ENCODE measurements at regions not wholly inside any gene's neighbourhood (a gene's known extent, or its start where the extent isn't known, plus 50 kb on each side); places are given as distances from the start of the nearest gene placed in this dataset.

DNA sequence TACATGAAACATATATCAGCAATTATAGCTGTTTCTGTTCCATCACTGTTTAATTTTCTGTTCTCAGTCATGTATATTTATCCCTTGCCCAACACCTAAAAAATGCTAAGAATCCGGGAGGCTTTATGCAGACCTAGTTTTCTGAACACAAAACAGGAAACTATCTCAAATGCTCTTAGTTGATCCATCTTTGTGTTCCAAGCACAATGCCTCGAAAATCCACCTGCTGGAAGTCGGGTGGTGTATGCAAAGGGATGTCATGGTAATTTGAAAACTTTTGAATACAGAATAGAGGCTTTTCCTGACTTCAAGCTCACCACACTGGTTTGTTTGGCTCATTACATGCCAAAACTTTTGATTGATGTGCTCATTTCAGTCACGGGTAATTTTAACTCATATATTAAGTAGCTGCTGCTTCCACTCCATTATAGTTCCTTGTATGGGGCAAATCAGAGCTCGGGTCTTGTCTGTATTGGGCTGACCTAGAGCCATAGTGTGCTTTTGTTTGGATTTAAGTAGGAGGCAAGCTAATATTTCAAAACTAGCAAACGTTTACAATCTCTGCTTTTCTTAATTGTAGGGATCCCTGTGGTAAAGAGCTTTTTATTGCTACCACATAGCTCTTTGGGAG lies 646.5 kb upstream of the EPHA7 start:
- Histone ChIP-seq H3K27ac (ENCODE audit: low read depth in 2 of 2, low read length in 1 of 2) (no peak overlapping the region), H3K4me3 (ENCODE audit: low read depth in 1 of 2, low read length in 2 of 2) (no peak overlapping the region), H3K9me3 (ENCODE audit: control insufficient read depth in 2 of 2, insufficient read depth in 1 of 2, low read depth in 1 of 2, low read length in 1 of 2) (no peaks in the 10 kb centered on the region), H3K4me1 (ENCODE audit: control insufficient read depth in 2 of 2, insufficient read depth in 2 of 2, low read length in 1 of 2) (no peaks in the 10 kb centered on the region), H3K36me3 (ENCODE audit: control insufficient read depth in 2 of 2, insufficient read depth in 2 of 2, low read length in 1 of 2) (no peaks in the 10 kb centered on the region), H3K27me3 (ENCODE audit: control insufficient read depth in 1 of 2, insufficient read depth in 2 of 2, low read length in 2 of 2) (no peaks in the 10 kb centered on the region)
- WGBS, 2 donors = 29 to 30% methylated on average over 6 of the region's 6 CpGs

DNA sequence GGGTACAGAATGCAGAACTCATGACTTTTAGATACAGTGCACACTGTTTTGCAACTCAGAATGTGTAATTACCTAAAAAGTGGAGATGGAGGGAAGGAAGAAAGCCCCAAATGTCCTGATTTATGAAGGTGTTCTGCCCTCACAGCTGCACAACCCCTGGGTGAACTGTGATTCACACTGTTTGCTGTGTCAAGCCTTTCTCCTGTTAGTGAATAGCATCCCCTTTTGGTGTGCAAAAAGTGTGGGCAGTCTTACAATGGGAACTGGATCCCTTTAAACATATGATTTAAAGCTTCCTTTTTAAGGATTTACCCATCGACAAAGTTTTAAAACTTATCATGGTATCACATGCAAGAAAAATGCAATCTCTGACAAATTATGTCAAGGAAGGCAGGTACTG lies 633.4 kb upstream of the EPHA7 start:
- no peak overlapping the region for H3K4me3 ChIP-seq (ENCODE audit: low read depth in 1 of 2, low read length in 2 of 2)
- H3K27ac ChIP-seq (ENCODE audit: low read depth in 2 of 2, low read length in 1 of 2) = no peak overlapping the region
- no peaks in the 10 kb centered on the region for H3K27me3 ChIP-seq (ENCODE audit: control insufficient read depth in 1 of 2, insufficient read depth in 2 of 2, low read length in 2 of 2)
- no peaks in the 10 kb centered on the region for H3K9me3 ChIP-seq (ENCODE audit: control insufficient read depth in 2 of 2, insufficient read depth in 1 of 2, low read depth in 1 of 2, low read length in 1 of 2)
- H3K36me3 ChIP-seq (ENCODE audit: control insufficient read depth in 2 of 2, insufficient read depth in 2 of 2, low read length in 1 of 2) = no peaks in the 10 kb centered on the region
- H3K4me1 ChIP-seq (ENCODE audit: control insufficient read depth in 2 of 2, insufficient read depth in 2 of 2, low read length in 1 of 2) = no peaks in the 10 kb centered on the region
- WGBS, 2 donors = 12 to 25% methylated on average over 1 of the region's 1 CpG

DNA sequence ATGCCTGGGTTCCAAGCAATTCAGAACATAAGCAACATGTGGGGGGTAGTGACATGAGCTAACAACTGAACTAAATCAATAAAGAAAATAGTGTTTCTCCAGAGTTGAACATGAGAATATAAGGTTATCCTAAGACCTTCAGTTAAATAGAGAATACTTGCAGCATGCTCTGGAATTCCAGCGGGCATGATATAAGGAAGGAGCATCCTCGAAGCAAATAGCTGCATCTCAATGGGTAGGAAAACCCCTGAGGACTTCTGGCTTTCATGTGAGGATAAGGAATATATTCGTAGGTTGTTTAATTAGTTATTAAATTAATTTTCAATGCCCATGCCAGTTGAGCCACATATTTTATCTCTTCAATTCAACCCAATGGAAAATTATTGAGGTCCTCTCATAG lies 631.2 kb upstream of the EPHA7 start:
- H3K27ac ChIP-seq (ENCODE audit: low read depth in 2 of 2, low read length in 1 of 2) = no peak overlapping the region
- H3K4me1 ChIP-seq (ENCODE audit: control insufficient read depth in 2 of 2, insufficient read depth in 2 of 2, low read length in 1 of 2) = no peaks in the 10 kb centered on the region
- no peak overlapping the region for H3K4me3 ChIP-seq (ENCODE audit: low read depth in 1 of 2, low read length in 2 of 2)
- H3K36me3 ChIP-seq (ENCODE audit: control insufficient read depth in 2 of 2, insufficient read depth in 2 of 2, low read length in 1 of 2) = no peaks in the 10 kb centered on the region
- 81 to 89% methylated on average over 3 of the region's 3 CpGs for whole genome bisulfite sequencing, 2 donors
- H3K27me3 ChIP-seq (ENCODE audit: control insufficient read depth in 1 of 2, insufficient read depth in 2 of 2, low read length in 2 of 2) = no peaks in the 10 kb centered on the region
- H3K9me3 ChIP-seq (ENCODE audit: control insufficient read depth in 2 of 2, insufficient read depth in 1 of 2, low read depth in 1 of 2, low read length in 1 of 2) = no peaks in the 10 kb centered on the region

DNA sequence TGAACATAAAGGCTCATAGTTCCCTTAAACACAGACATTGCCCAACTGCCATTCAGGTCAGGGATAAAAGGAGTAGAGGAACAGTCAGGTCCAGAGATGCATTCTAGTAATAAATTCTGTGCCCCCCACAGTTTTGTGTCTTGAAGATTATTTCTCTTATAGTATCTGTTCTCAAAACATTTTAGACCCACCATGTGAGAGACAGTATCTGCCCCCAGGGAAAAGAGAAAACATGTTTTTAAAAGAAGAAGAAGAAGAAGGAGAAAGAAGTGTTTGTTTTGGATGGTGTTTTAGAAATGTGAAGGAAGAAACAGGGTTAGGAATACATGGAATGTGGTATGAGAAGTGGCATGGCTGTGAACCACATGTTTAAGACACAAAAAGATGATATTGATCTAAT lies 629.6 kb upstream of the EPHA7 start:
- no peaks in the 10 kb centered on the region for H3K4me1 ChIP-seq (ENCODE audit: control insufficient read depth in 2 of 2, insufficient read depth in 2 of 2, low read length in 1 of 2)
- H3K27ac ChIP-seq (ENCODE audit: low read depth in 2 of 2, low read length in 1 of 2) = no peak overlapping the region
- no peak overlapping the region for H3K4me3 ChIP-seq (ENCODE audit: low read depth in 1 of 2, low read length in 2 of 2)
- H3K27me3 ChIP-seq (ENCODE audit: control insufficient read depth in 1 of 2, insufficient read depth in 2 of 2, low read length in 2 of 2) = no peaks in the 10 kb centered on the region
- H3K36me3 ChIP-seq (ENCODE audit: control insufficient read depth in 2 of 2, insufficient read depth in 2 of 2, low read length in 1 of 2) = no peaks in the 10 kb centered on the region
- H3K9me3 ChIP-seq (ENCODE audit: control insufficient read depth in 2 of 2, insufficient read depth in 1 of 2, low read depth in 1 of 2, low read length in 1 of 2) = no peaks in the 10 kb centered on the region

DNA sequence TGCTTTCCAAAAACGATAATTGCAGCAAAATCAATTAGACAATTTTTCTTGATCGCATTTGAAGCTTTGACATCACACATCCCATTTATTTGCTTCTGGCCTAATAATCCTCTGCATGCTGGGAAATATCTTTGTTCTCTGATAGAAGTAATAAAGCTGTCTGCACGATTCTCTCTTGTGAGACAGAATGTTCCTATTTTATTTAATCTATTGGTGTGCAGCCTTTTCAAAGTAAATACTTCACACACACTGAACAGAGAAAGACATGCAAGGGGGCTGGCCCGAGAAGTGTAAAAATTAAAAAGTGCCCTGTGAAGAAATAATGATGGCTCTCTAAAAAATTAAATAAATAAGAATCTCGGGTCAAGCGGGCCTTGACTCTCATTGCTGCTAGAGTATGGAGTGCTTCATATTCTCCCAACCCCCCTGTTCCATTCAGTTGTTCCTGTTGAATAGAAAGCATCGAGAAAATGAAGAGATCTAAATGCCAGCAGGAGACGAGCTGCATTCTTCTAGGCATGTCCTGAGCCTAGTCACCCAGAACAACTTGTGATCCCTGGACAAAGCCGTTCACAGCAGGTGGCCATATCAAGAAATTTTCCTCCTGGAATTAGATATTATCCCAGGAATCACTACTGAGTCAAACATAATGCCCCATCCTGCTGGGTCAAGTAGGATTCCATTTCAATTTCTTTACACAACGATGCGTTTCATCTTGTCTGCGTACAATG lies 625.9 kb upstream of the EPHA7 start:
- H3K27ac ChIP-seq (ENCODE audit: low read depth in 2 of 2, low read length in 1 of 2) = no peak overlapping the region
- no peaks in the 10 kb centered on the region for H3K9me3 ChIP-seq (ENCODE audit: control insufficient read depth in 2 of 2, insufficient read depth in 1 of 2, low read depth in 1 of 2, low read length in 1 of 2)
- H3K36me3 ChIP-seq (ENCODE audit: control insufficient read depth in 2 of 2, insufficient read depth in 2 of 2, low read length in 1 of 2) = no peaks in the 10 kb centered on the region
- 48 to 54% methylated on average over 12 of the region's 12 CpGs for WGBS, 2 donors
- H3K4me1 ChIP-seq (ENCODE audit: control insufficient read depth in 2 of 2, insufficient read depth in 2 of 2, low read length in 1 of 2) = no peaks in the 10 kb centered on the region
- no peaks in the 10 kb centered on the region for H3K27me3 ChIP-seq (ENCODE audit: control insufficient read depth in 1 of 2, insufficient read depth in 2 of 2, low read length in 2 of 2)
- no peak overlapping the region for H3K4me3 ChIP-seq (ENCODE audit: low read depth in 1 of 2, low read length in 2 of 2)

DNA sequence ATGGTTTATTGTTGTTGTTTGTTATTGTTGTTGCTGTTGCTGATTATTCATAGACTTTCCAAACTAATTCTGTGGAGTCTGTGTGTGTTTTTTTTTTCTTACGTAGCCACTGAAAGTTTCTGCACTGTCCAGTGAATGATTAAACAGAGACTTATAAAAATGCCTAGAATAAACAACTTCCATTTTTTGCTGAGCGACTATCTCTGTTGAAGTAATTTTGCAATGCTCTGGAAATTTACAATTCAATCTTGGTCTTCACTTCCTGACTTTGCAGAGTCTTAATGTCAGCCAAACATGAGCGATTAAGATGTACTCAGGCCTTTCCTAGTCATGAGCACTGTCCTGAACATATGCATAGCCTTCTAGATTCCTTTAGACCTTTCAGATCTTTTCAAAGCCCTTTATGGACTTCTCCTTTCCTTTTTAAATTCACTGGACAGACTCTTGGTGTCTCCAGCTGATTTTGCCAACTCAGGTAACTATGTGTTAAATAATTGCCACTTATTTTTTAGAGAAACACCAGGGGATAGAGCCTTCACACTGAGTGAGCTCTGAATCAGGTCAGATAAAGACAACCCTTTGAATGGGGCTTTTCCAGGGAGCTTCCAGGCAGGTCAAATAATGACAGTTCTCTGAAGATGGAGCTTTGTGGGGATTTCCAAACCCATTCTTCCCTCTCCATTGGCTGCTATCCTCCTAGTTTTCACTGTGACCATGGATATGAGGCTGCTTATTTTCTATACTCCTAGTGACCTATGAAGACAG lies 622.8 kb upstream of the EPHA7 start:
- H3K4me1 ChIP-seq (ENCODE audit: control insufficient read depth in 2 of 2, insufficient read depth in 2 of 2, low read length in 1 of 2) = no peaks in the 10 kb centered on the region
- peaks cover 0 to 1% of the 10 kb centered on the region in 2 donors for H3K9me3 ChIP-seq (ENCODE audit: control insufficient read depth in 2 of 2, insufficient read depth in 1 of 2, low read depth in 1 of 2, low read length in 1 of 2)
- H3K36me3 ChIP-seq (ENCODE audit: control insufficient read depth in 2 of 2, insufficient read depth in 2 of 2, low read length in 1 of 2) = no peaks in the 10 kb centered on the region
- H3K27ac ChIP-seq (ENCODE audit: low read depth in 2 of 2, low read length in 1 of 2) = no peak overlapping the region
- H3K27me3 ChIP-seq (ENCODE audit: control insufficient read depth in 1 of 2, insufficient read depth in 2 of 2, low read length in 2 of 2) = no peaks in the 10 kb centered on the region
- no peak overlapping the region for H3K4me3 ChIP-seq (ENCODE audit: low read depth in 1 of 2, low read length in 2 of 2)
- whole genome bisulfite sequencing, 2 donors = 71 to 72% methylated on average over 3 of the region's 3 CpGs

DNA sequence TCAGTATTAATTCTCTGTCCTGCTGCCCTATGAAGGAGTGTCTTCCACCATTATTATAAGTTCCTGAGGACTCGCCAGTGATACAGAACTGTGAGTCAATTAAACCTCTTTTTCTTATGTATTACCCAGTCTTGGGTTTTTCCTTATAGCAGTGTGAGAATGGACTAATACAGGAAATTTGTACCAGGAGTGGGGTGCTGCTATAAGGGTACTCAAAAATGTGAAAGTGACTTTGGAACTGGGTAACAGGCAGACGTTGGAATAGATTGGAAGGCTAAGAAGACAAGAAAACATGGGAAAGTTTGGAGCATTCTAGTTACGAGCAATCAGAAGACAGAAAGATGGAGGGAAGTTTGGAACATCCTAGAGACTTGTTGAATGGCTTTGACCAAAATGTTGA lies 616.7 kb upstream of the EPHA7 start:
- H3K27ac ChIP-seq (ENCODE audit: low read depth in 2 of 2, low read length in 1 of 2) = no peak overlapping the region
- 86 to 89% methylated on average over 3 of the region's 3 CpGs for WGBS, 2 donors

DNA sequence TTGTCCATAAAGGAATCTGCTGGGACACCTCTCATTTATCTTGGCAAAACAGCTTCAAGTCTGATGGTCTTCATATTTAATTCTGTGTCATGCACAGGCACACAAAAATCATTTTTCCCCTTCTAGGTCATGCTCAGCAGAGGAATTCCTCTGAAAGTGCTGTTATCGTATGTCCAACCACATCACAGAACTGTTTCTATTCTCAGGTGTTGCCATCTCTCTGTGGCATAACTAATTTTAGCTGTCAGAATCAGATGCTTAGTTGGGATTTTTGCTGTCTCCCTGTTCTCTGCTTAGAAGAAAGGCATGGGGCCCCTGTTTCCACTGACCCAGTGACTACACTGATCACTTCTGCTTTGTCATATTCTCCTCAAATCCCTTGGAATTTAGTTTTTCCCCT lies 608.0 kb upstream of the EPHA7 start:
- WGBS, 2 donors = 86% methylated on average over 1 of the region's 1 CpG
- no peak overlapping the region for H3K4me3 ChIP-seq (ENCODE audit: low read depth in 1 of 2, low read length in 2 of 2)
- H3K27ac ChIP-seq (ENCODE audit: low read depth in 2 of 2, low read length in 1 of 2) = no peak overlapping the region
- H3K36me3 ChIP-seq (ENCODE audit: control insufficient read depth in 2 of 2, insufficient read depth in 2 of 2, low read length in 1 of 2) = no peaks in the 10 kb centered on the region
- no peaks in the 10 kb centered on the region for H3K4me1 ChIP-seq (ENCODE audit: control insufficient read depth in 2 of 2, insufficient read depth in 2 of 2, low read length in 1 of 2)
- H3K9me3 ChIP-seq (ENCODE audit: control insufficient read depth in 2 of 2, insufficient read depth in 1 of 2, low read depth in 1 of 2, low read length in 1 of 2) = peaks cover 0 to 5% of the 10 kb centered on the region in 2 donors
- H3K27me3 ChIP-seq (ENCODE audit: control insufficient read depth in 1 of 2, insufficient read depth in 2 of 2, low read length in 2 of 2) = no peaks in the 10 kb centered on the region

More for the DNA sequence above, 616.7 kb upstream of the EPHA7 start:
- H3K4me3 ChIP-seq (ENCODE audit: low read depth in 1 of 2, low read length in 2 of 2) = no peak overlapping the region
- no peaks in the 10 kb centered on the region for H3K27me3 ChIP-seq (ENCODE audit: control insufficient read depth in 1 of 2, insufficient read depth in 2 of 2, low read length in 2 of 2)
- H3K36me3 ChIP-seq (ENCODE audit: control insufficient read depth in 2 of 2, insufficient read depth in 2 of 2, low read length in 1 of 2) = no peaks in the 10 kb centered on the region
- no peaks in the 10 kb centered on the region for H3K4me1 ChIP-seq (ENCODE audit: control insufficient read depth in 2 of 2, insufficient read depth in 2 of 2, low read length in 1 of 2)
- peaks cover 0 to 5% of the 10 kb centered on the region in 2 donors for H3K9me3 ChIP-seq (ENCODE audit: control insufficient read depth in 2 of 2, insufficient read depth in 1 of 2, low read depth in 1 of 2, low read length in 1 of 2)

DNA sequence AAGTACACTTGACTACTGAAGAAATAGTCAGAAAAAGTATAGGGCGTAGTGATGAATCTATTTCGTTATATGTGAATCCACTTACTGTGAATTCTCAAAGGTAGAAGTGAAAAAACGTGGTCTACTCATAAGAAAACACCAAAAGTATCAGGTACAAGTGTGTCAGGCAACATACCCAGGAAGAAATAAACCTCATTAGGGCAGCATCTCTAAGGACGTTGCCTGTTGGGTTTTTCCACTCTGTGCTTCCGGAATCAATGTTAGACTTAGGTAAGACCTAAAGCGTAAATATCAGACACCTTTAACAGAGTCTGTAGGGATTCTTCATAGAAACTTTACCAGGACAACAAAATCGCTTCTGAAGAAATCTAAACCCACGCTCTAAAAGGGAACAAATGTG lies 607.2 kb upstream of the EPHA7 start:
- Histone ChIP-seq H3K9me3 (ENCODE audit: control insufficient read depth in 2 of 2, insufficient read depth in 1 of 2, low read depth in 1 of 2, low read length in 1 of 2) (peaks cover 0 to 5% of the 10 kb centered on the region in 2 donors), H3K36me3 (ENCODE audit: control insufficient read depth in 2 of 2, insufficient read depth in 2 of 2, low read length in 1 of 2) (no peaks in the 10 kb centered on the region), H3K4me1 (ENCODE audit: control insufficient read depth in 2 of 2, insufficient read depth in 2 of 2, low read length in 1 of 2) (no peaks in the 10 kb centered on the region), H3K4me3 (ENCODE audit: low read depth in 1 of 2, low read length in 2 of 2) (no peak overlapping the region), H3K27ac (ENCODE audit: low read depth in 2 of 2, low read length in 1 of 2) (no peak overlapping the region), H3K27me3 (ENCODE audit: control insufficient read depth in 1 of 2, insufficient read depth in 2 of 2, low read length in 2 of 2) (no peaks in the 10 kb centered on the region)
- 77 to 80% methylated on average over 8 of the region's 8 CpGs for WGBS, 2 donors

All from esophagus (tissue), 2 donors.